HG03097 (cell line): ENCODE measurements at regions not wholly inside any gene's neighbourhood (a gene's known extent, or its start where the extent isn't known, plus 50 kb on each side); places are given as distances from the start of the nearest gene placed in this dataset.
"Not testable (repeated sequence)": the region's sequence is repeated elsewhere in the genome, so short reads cannot be mapped to it uniquely, and the experiment has no call there.

ENCODE experiments used
- ATAC-seq: cut with Tn5 transposase; IDR thresholded peaks from one replicate; pipeline ENCODE4 v1.9.1; 2021; ENCODE audit not compliant: unreplicated experiment, low FRiP score

DNA sequence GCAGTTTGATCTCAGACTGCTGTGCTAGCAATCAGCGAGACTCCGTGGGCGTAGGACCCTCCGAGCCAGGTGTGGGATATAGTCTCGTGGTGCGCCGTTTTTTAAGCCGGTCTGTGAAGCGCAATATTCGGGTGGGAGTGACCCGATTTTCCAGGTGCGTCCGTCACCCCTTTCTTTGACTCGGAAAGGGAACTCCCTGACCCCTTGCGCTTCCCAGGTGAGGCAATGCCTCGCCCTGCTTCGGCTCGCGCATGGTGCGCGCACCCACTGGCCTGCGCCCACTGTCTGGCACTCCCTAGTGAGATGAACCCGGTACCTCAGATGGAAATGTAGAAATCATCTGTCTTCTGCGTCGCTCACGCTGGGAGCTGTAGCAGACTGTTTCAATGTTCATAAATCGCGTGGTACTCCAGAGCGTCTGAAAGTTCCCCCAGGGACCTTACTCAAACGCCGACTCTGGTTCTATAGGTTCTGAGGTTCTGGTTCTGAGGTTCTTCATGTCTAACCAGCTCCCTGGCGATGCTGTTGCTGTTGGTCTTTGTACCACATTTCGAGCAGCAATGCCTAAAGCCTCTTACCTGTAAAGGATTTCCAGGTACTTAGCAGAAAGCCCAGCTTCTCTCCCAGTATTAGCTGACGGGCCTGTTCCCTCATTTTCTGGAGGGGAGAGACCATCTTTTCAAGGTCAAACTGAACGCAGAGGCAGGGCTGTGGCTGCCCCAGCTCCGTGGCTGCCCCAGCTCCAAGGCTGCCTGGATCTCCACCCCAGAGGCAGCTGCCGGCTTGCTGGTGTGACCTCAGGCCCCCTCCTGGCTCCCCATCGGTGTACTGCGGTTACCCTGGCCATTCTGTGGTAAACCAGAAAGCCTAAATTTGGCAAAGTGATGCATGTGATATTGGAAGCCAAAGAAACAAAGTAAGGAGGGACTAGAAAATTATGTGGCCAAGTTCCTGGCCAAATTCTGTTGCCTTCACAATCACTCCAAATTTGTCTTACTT is 207.9 kb downstream of the RAB11FIP2 start:
- ATAC-seq: not testable (repeated sequence)

DNA sequence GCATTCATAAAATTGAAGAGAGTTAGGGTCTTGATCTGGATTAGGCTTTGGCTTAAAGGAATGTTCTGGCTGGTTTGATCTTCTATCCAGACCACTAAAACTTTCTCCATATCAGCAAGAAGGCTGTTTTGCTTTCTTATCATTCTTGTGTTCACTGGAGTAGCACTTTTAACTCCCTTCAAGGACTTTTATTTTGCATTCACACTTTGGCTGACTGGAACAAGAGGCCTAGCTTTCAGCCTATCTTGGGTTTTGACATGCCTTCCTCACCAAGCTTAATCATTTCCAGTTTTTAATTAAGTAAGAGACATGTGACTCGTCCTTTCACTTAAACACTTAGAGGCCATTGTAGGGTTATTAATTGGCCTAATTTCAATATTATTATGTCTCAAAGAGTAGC is 190.3 kb downstream of the RAB11FIP2 start:
- not testable (repeated sequence) for ATAC-seq

DNA sequence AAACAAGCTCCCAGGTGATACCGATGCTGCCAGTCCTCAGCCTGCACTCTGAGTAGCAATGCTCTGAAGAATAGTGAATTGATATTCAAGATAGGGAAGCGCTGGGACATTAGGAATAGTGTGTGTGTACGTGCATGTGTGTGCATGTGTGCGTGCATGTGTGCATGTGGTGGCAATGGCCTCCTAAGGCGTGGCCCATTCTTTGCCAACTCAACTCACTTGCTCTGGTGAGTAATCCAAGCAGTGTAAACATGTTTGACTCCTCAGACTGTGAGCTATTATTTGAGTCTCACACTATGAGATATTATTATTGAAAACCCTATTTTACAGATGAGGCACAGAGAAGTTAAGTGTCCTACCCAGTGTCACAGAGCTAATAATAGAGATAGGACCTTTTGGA is 186.6 kb downstream of the RAB11FIP2 start:
- no peak for ATAC-seq

DNA sequence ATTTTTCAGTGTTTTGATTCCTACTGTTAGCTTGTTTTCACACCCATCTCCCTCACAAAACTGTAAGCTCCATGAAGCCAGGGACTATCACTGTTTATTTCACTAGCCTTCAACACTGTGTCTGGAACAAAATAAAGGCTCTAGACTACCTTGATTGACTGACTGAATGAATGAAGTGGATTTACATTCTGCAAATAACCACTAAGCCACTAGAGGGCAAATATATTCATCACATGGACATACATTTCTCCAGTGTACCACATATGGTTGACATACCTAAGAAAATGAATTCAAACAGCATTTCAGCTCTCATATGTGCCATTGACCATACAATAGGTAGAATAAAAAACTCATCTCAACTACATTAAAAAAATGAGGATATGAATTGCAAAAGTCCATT is 185.9 kb downstream of the RAB11FIP2 start:
- ATAC-seq: no peak

DNA sequence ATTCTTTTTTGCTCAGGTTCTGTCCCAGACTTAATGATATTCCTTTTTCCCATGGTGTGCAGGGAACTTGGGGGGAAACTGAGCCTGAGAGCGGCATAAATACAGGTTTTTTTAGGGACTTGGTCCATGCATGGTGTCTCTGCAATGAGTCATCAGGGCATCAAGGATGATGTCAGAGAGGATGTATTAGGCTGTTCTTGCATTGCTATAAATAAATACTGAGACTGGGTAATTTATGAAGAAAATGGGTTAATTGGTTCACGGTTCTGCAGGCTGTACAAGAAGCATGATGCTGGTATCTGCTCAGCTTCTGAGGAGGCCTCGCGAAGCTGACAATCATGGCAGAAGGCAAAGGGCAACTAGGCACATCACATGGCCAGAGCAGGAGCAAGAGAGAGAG is 185.4 kb downstream of the RAB11FIP2 start:
- ATAC-seq: no peak

DNA sequence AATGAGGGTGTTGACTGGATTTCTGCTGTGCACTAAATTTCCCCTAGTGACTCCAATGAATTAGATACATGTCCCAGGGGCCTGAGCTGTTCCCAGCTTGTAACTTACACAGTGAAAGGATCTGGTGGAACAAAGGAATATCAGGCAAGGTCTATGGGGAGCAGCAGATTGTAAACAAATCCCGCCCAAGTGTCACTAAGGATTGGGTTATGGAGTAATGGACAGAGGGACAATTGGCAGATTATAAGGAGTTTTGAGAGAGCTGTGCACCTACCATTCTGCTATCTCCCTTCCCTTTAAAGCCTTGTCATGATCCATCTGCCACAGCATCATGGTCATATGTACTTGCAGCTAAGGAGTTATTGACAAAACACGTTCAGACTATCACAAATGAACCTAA is 183.0 kb downstream of the RAB11FIP2 start:
- ATAC-seq: no peak

DNA sequence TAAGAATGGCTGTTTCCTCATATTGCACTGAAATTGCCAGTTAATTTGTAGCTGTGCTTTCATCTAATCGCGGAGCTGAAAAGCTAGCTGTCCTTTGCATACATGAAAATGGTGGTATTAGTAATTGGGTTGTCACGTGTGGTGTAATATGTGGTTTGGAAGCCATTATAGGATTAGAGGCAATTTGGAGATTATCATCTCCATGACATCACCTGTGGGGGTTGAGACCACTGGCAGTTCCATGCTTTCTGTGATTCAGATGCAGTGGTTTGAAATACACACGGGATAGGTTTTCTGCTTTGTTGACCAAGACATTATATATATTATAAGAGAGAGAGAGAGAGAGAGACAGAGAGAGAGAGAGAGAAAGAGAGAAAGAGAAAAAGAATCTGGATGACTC is 180.8 kb downstream of the RAB11FIP2 start:
- no peak for ATAC-seq

DNA sequence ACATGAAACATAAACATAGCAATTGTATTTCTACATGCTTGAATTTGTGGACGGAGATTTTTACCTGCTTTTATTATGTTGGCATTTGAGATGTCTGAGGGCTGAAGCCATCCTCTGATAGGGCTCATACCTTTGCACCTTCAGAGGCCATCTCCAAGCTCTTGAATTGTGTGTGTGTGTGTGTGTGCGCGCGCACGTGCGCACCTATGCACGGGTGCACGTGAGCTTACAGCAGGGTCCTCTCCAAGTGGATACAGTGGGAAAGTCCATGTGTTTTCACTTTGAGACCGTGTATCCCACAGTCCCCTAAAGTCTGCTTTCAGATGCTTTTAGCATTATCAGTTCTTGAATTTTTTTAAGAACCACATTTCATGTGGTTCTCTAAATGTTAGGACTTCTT is 178.6 kb downstream of the RAB11FIP2 start:
- no peak for ATAC-seq

DNA sequence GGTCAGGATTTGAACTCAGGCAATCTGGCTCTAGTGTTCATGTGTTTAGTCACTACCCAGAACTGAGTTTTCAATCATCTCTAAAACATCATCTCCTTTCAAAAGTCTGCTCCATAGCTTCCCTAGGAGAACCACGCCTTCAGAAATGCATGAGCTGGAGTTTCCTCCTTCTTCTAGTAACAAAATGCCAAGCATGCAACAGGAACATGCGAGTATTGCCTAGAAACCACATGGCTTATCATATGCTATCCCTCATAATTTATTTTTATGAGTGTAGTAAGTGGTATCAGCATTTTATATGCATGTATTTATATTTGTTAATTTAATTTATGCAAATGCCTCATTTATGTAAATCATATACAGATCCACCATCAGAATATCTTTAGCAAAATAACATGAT is 170.9 kb downstream of the RAB11FIP2 start:
- no peak for ATAC-seq

DNA sequence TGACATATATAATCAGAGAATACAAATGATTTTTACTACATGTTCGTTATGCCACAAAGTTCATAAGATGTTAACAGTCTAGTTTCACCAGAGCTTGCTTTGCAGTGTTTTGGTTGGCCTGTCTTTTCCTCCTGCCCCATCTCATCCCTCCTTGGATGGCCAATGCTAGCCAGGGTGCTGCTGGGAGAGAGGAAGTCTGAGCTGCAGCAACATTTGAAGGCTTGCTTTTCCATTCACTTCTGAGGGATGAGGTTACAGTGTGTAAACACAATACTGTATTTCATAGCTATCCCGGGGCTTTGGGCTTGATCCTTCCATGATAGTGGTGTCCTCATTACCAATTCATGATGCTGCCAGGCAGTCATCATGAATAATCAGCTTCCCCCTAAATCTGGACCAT is 170.5 kb downstream of the RAB11FIP2 start:
- no peak for ATAC-seq

DNA sequence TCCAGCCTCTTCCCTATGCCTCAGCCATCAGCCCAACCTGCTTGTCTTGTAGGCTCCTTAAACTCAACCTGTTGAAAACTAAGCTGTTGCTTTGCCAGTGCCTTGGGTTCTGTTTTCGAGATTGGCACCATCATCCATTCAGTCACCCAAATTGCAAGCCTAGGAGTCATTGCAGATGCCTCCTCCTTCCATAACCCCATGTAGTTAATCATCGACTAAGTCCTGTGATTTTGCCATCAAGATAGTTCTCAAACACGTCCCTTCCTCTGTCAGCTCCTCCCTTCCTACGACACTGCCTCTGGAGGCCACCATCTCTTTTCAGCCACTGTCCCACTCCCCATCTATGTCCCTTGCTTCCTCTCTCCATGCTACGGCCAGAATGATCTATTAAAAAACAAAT is 168.1 kb downstream of the RAB11FIP2 start:
- ATAC-seq: no peak

DNA sequence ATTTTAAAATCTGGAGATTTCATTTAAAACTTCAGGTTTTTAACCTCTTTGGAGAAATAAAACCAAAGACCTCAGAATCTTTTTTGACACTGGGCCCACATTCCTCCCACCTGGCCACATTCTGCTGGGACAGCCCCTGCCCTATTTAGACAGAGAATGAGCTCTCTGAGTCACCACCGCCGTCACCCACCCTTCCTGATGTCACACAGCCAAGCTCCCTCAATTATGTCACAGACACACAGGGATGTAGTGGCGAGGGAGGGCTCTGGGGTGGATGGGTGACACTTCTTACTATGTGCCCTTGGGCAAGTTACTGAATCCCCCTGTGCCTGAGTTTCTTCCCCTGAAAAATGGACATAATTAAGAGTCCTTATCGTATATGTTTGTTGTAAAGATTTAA is 162.6 kb downstream of the RAB11FIP2 start:
- no peak for ATAC-seq

DNA sequence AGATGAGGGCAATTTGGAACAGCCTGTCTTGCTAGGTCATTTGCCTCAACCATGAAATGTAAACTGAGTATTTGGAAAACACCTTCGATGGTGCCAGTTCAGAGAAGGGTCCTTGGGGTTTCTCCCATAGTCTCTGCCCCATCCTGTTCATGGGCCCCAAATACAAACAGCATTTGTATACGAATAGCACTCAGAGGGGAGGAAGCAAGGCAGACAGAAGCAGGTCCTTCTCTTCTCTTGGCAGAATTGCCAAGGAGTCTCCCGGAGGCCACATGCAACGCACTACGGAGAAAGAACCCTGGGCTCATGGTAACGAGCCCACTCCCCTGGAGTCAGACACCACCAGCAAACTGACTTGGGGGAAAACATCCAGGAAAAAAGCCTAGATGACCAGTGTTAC is 162.1 kb downstream of the RAB11FIP2 start:
- no peak for ATAC-seq

DNA sequence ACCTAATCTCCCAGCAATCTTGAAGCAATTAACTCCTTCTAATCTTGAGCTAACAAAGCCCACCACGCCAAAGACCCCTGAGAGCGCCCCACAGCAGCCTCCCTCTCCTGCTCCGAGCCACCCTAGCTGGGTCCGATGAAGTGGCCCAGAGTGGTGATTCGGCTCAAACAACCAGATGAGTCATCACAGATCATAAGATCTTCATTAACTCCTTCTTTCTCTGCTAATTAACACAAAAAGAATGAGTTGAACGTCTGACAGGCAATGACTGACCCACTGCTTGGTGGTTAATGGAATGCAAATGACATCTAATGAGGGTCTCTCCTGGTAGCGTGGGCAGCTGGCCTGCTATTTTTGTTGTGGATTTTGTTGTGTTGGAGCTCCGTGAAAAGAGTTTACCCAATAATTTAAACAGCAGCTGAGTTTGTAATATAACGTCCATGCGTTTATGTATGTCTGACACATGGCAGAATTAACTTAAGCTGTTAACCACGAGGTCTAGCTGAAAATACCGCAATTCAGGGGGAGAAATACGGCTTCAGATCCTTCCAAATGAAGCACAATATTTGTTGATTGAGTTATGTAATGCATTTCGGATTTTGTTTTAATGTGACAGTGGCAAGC is 161.4 kb downstream of the RAB11FIP2 start:
- no peak for ATAC-seq

DNA sequence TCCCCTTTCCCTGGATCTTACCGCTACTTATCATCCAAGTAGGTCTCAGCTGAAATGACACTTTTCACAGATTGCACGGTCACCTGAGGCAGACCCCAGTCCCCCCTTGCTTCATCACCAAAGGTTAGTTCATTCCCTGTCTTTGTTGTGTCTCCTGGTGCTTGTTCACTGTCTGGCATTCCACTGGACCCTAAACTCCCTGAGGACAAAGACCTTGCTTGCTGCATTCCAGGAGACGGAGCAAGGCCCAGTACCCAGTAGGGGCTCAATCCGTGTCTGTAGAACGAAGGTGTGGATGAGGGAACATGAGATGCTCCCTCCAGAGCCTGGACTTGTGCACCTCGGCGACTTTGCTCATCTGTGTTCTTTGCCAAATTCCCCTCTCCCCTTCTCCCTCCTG is 160.0 kb downstream of the RAB11FIP2 start:
- no peak for ATAC-seq

DNA sequence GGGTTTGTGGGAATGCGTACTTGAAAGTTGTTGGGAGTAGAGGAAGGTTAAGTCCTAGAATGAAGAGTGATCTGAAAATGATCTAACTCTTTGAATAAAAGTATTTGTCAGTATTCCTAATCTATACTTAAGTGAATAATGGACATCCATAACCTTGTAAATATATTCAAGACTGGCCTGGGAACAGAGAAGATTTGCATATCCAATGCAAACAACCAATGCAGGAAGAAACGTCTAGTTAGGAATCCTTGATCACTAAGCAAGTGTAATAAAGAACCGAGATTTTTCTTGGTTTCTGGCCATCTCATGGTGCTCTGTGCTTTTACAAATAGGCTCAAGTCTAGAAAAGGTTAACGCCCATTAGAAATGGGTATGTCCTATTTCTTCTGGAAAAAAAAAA is 157.1 kb downstream of the RAB11FIP2 start:
- ATAC-seq: no peak

DNA sequence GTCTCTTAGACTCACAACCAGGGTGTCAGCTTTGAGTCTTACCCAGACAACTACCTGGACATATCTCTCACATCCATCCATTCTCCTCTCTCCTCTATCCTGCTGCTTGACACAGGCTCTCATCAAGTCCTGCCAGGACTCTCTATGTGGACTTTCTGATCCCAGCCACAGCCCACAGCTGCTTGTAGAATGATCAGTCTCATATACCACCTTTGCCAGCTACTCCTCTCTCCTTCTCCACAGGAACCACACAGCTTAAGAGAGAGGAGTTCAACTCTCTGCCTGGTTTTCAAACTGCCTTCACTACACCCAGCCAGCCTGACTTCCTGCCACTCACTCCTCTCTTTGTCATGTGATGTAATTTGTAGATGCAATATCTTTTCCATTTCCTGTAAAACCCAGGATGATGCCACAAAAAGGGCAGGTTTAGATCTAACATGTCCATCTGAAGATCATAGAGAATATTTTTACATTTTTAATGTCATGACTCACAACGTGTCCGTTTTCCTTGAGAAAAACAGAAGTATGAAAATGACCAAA is 154.0 kb downstream of the RAB11FIP2 start:
- no peak for ATAC-seq

DNA sequence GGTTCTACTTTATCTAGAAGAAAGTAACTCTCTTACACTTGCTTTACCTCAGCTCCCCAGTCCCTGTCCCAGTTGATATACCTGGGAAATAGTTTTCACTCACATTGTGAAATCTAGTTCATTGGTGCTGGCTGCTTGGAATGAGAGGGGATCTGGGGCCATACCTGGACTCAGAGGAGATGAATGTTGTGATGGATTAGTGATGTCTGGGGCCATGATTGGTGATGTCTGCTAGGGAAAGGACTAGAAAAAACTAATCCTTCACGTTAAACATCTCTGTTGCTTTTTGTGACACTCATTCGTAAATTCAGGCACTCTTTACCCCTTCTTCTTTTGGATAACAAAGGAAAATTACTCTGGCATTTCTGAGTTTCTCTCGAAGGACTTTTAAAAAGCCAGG is 152.4 kb downstream of the RAB11FIP2 start:
- no peak for ATAC-seq

DNA sequence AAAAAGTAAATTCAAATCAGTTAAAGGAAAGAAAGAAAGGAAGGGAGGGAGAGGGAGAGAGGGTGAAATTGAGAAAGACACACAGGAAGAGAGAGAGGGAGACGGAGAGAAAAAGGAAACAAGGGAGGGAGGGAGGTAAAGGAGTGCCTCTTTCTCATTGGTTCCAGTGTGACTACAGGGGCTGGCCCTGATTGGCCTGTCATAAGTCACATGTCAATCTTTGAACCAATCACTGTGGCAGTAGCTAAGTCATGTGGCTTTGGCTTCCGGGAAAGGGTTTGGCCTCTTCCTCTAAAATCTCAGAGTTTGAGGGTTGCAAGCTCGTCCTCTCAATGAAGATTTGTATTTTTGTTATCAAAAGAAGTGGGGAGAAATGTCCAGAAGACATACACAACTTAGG is 150.2 kb downstream of the RAB11FIP2 start:
- no peak for ATAC-seq

DNA sequence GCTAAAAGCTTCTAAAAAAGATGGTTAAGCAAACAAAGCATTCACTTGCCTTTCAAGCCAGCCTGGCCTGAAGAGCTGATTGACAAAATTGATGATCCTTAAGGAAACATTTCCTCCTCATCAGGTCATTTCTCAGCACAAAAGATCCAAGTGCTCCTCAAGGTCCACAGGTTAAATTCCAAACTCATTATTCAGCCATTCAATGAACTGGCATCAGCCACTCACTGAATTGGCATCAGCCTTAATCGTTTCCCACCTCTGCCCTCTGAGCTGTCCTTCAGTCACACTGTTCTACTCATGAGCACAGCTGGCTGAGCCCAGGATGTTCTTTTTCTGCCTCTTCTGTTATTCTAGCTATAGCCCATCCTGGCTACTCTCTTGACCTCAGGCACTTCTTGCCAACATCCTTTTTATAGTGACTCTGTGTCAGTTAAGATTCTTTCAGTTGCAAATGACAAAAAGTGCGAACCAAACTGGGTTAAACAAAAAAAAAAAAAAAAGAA is 147.5 kb downstream of the RAB11FIP2 start:
- no peak for ATAC-seq

DNA sequence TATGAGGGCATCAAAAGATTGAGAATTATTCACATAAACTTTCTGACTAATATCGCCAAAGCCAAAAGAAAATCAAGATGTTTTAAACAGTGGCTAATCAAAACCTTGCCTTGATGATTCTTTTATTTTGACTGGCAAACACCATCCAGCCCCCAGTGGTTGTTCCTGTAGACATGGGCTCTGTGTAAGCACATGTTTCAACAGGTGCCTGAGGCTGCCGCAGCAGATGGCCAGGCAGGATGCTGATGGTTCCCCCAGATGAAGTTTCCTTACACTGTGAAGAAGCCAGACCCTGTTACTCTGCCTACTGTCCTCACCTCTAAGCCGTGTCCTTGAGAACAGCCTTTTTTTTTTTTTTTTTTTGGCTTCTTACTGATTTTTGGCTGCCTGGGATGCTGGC is 146.5 kb downstream of the RAB11FIP2 start:
- no peak for ATAC-seq

DNA sequence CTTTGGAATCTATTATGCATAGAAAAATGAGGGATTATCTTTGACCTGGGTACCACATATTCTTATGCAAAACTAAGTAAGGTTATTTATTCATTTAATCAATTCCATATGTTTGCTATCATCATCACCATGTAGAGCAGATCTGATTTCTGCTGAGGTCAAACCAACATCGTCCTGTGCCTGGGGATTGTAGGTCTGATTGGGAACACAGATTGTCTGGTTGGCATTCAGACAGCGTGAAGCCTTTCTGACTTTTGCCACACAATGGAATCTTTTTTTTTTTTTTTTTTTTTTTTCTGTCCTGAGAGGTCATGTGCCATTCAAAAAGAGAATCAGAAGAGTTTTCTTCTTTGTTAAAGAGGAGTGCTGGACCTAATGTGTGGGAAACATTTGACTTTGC is 142.9 kb downstream of the RAB11FIP2 start:
- ATAC-seq: no peak
